D721Med (cell line): ENCODE measurements at regions not wholly inside any gene's neighbourhood (a gene's known extent, or its start where the extent isn't known, plus 50 kb on each side); places are given as distances from the start of the nearest gene placed in this dataset.

Source experiments
- DNase-seq: peaks from one replicate; pipeline ENCODE4 v3.0.0; 2011; ENCODE audit warnings: low spot score; ENCODE audit not compliant: insufficient read length
- FAIRE-seq: peaks from 2 replicates; lab custom pipeline; 2011; peaks lifted over from hg19 to GRCh38; lab: Jason Lieb, UNC
- TF ChIP-seq, protein P1 (sequence below): IDR thresholded peaks from 2 replicates; pipeline ENCODE4 v1.5.1; 2012; ENCODE audit warnings: mild to moderate bottlenecking, control low read depth; ENCODE audit not compliant: insufficient read depth; ENCODE audit errors: missing control alignments

DNA sequence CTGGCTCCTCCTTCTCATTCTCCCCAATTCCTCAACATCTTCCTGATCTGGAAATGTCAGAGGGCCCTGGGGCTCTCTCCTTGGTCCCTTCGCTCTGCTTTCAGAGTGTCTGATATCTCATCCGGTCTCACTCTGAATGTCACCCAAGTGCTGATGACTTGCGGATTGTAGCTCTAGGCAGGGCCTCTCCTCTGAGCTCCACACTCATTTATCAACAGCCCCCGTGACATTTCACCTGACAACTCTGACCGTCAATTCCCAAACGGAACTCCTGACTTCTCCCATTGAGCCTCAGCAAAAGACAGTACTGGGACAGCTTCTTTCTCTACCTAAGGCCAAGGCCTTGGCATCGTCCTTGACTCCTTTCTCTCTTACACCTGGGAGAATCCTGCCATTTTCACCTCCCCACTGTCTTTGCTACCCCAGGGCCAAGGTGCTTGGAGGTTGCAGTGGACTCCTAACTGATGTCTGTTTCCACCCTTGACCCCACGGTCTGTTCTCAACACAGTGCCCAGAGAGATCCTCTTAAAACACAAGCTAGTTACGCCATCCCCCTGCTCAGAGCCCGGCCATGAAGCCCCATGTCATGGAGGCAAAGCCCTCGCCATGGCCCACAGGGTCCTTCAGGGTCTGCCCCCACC is 57.5 kb upstream of the THY1 start:
- TF ChIP-seq, protein P1, sequence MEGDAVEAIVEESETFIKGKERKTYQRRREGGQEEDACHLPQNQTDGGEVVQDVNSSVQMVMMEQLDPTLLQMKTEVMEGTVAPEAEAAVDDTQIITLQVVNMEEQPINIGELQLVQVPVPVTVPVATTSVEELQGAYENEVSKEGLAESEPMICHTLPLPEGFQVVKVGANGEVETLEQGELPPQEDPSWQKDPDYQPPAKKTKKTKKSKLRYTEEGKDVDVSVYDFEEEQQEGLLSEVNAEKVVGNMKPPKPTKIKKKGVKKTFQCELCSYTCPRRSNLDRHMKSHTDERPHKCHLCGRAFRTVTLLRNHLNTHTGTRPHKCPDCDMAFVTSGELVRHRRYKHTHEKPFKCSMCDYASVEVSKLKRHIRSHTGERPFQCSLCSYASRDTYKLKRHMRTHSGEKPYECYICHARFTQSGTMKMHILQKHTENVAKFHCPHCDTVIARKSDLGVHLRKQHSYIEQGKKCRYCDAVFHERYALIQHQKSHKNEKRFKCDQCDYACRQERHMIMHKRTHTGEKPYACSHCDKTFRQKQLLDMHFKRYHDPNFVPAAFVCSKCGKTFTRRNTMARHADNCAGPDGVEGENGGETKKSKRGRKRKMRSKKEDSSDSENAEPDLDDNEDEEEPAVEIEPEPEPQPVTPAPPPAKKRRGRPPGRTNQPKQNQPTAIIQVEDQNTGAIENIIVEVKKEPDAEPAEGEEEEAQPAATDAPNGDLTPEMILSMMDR = no peak
- FAIRE-seq (no peak), DNase-seq (no peak)

DNA sequence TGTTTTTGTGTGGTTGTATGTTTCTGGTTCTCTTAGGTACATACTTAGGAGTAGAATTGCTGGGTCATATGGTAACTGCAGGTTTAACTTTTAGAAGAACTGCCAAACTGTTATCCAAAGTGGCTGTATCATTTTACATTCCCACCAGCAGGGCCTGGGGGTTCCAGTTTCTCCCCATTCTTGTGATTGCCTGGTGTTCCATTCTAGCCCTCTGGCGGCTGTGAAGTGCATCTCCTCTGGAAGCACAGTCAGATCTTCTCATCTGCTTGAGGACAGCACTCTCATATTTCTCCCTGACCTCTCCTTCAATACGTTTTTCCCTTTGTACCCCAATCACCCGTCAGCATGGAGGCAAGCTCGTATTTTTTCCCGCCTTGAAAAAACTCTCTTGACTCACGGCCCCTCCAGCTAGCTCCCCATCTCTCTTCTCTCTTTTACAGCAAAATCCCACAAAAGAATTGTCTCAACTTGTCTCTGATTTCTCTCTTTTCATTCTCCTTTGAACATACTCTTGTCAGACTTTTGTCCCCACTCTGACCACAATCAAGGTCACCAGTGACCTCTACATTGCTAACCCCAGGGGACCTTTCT is 56.8 kb upstream of the THY1 start:
- FAIRE-seq (no peak), DNase-seq (no peak)
- TF ChIP-seq, protein P1 = peak; percentile 1

DNA sequence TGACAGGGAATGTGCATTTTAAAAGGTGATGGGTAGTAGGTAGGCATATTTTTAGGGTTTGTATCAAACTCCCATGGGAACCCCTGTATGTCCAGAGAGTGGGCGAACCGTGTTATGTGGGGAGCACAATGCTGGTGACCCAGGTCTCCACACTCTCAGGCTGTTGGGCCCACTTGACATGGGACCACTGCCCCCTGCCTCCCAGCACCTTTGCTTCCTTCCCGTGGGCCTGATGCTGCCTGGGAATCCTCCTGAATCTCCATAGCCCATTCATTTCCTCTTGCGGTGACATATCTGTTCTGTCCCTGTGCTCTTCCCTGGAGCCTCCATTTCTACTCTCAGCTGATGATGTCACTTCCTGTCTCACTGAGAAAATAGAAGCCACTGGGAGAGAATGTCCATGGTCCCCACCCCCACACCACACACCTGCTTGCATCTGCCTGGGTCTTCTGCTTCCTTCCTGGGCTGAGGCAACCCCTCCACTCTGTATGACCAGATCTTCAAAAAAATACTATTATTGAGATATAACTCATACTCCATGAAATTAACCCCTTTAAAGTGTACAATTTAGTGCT is 55.8 kb upstream of the THY1 start:
- no peak for FAIRE-seq
- TF ChIP-seq, protein P1 = no peak
- DNase-seq = no peak

DNA sequence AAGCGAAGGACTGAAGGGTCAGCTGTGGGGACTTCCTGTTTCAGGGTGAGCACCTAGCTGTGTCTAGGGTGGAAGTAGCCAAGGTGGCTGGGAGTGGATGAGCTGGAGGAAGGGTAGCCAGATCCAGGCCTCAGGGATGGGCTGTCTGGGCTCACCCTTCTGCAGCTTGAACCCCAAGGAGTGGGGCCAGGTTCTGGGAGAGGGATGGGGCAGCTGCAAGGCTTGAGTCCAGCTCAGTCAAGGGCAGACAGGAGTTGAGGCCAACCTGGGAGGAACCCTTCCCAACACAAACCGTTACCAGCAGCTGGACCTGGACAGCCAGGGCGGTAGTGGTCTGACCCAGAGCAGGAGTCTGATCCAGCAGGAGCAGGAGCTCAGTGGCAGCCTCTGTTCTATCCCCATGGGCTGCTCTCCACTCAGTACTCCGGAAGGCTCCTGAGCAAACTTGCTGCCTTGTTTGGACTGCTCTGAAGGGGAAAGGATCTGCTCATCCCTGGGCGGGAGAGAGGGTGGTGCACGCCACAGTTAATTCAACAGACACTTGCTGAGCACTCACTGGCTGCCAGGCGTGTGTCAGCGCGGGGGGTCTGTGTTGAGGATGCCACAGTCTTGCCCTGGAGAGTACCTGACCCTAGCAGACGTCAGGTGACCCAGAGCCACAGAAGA is 53.8 kb upstream of the THY1 start:
- TF ChIP-seq, protein P1 = no peak
- DNase-seq = no peak
- no peak for FAIRE-seq

DNA sequence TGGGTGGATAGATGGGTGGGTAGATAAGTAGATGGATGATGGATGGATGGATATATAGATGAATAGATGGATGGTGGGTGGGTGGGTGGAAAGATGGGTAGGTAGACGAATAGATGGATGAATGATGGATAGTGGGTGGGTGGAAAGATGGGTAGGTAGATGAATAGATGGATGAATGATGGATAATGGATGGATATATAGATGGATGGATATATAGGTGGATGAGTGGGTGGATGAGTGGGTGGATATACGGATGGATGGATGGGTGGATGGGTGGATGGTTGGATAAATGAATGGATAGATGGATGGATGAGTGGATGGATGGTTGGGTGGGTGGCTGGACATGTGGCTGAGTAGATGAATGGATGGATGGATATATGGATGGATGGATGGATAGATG is 53.1 kb upstream of the THY1 start:
- TF ChIP-seq, protein P1 = no peak

DNA sequence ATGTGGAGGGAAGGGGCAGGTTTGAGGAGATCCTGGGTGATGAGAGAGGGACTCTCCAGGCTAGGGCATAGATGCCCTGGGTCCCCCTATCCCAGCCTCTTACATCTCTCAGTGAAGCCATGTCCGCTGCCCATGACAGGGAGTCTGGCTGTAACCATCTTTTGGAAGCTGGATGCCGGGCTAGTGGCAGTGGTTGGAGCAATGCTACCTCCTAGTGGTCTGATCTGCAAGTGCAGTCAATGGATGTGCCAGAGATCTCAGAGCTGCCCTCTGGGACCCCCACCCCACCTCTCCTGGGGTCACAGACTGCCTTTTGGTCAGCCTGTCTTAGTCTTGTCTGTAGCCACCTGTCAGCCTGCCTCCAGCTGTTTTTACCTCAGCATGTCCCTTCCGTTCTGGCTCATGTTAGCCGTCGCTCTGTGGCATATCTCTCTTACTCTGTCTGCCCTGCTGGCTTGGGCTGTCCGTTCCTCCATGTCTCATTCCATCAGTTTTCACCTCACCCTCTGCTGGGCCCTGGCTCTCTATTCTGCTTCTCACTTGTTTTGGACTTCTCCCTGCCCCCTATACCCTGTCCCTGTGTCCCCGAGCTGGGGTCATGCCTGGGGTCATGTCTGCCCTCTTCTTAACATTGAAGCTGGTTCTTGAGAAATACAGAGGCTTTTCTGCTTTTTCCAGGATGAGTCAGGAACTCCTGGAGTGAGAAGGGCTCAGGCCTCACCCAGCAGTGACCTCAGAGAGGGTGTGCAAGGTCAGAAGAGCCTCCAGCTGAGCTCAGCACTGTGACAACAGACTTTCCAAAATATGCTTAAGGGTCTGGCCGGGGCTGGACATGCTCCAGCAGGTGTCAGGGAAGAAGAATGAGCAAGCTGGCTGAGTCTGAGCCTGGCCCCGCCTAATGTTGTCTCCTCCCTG is 52.0 kb upstream of the THY1 start:
- TF ChIP-seq, protein P1 = peak; percentile 85
- DNase-seq (peak; percentile 57), FAIRE-seq (no peak)

More for the DNA sequence above, 53.1 kb upstream of the THY1 start:
- FAIRE-seq (no peak), DNase-seq (no peak)
